OCI-LY3 (cell line): ENCODE measurements at regions not wholly inside any gene's neighbourhood (a gene's known extent, or its start where the extent isn't known, plus 50 kb on each side); places are given as distances from the start of the nearest gene placed in this dataset.

ENCODE experiments used
- CTCF ChIP-seq: fragments of 200-600, 300-600 bp; sonication (generic); IDR thresholded peaks from 2 replicates; pipeline ENCODE4 v1.5.1; 2014; ENCODE audit warnings: antibody characterized with exemption, low read length, low read depth
- EZH2phosphoT487 ChIP-seq: fragments of 200-600 bp; shearing (Covaris generic); IDR thresholded peaks from 2 replicates; pipeline ENCODE4 v1.6.1; 2018; ENCODE audit warnings: antibody characterized with exemption, mixed run types, low read depth

- no peak for TF ChIP-seq CTCF
- TF ChIP-seq EZH2phosphoT487, result no peak
Observed at GRCh38 chr5:71971862-71972261, 135.4 kb upstream of the MAP1B start.
